ENCODE measurements at regions not wholly inside any gene's neighbourhood (a gene's known extent, or its start where the extent isn't known, plus 50 kb on each side); places are given as distances from the start of the nearest gene placed in this dataset.

- no peak for TF ChIP-seq EZH2 (IDR thresholded peaks at IDR 0.05; ENCODE audit: borderline replicate concordance, low read length)
- no peak for TF ChIP-seq CTCF (IDR thresholded peaks at IDR 0.05; ENCODE audit: low read length)
- Histone ChIP-seq H3K27me3 (ENCODE audit: insufficient read depth, low read length) (no peaks in the 10 kb centered on the region), H3K9me2 (ENCODE audit: low read depth, low read length) (no peaks in the 10 kb centered on the region), H3F3A (ENCODE audit: insufficient read depth, low read length) (no peaks in the 10 kb centered on the region), H3K4me2 (ENCODE audit: low read length) (no peak overlapping the region), H3K27ac (ENCODE audit: low read depth, low read length, poor library complexity, severe bottlenecking) (no peak overlapping the region), H3K9ac (ENCODE audit: low read length) (no peak overlapping the region), H3K36me3 (ENCODE audit: insufficient read depth, low read length) (no peaks in the 10 kb centered on the region), H4K20me1 (ENCODE audit: insufficient read depth, low read length) (no peaks in the 10 kb centered on the region), H3K79me2 (ENCODE audit: insufficient read depth, low read length) (no peaks in the 10 kb centered on the region), H3K9me3 (ENCODE audit: low read length) (no peaks in the 10 kb centered on the region), H2AFZ (ENCODE audit: low read length) (no peak overlapping the region), H3K4me1 (ENCODE audit: insufficient read depth, low read length, severe bottlenecking) (no peaks in the 10 kb centered on the region), H3K4me3 (ENCODE audit: low read depth, low read length, poor library complexity, severe bottlenecking) (no peak overlapping the region)
Measured at GRCh38 chr13:22175241-22175640, 504.4 kb downstream of the FGF9 start.

GRCh38 chr13:22175815-22176214 is 504.9 kb downstream of the FGF9 start:
- H2AFZ ChIP-seq (ENCODE audit: low read length), result no peak overlapping the region
- no peaks in the 10 kb centered on the region for H3K79me2 ChIP-seq (ENCODE audit: insufficient read depth, low read length)
- no peaks in the 10 kb centered on the region for H3K9me2 ChIP-seq (ENCODE audit: low read depth, low read length)
- no peak overlapping the region for H3K27ac ChIP-seq (ENCODE audit: low read depth, low read length, poor library complexity, severe bottlenecking)
- H3K4me1 ChIP-seq (ENCODE audit: insufficient read depth, low read length, severe bottlenecking), result no peaks in the 10 kb centered on the region
- no peaks in the 10 kb centered on the region for H3K9me3 ChIP-seq (ENCODE audit: low read length)
- no peak for TF ChIP-seq CTCF (IDR thresholded peaks at IDR 0.05; ENCODE audit: low read length)
- no peak for TF ChIP-seq EZH2 (IDR thresholded peaks at IDR 0.05; ENCODE audit: borderline replicate concordance, low read length)
- H3K9ac ChIP-seq (ENCODE audit: low read length), result no peak overlapping the region
- H3K4me2 ChIP-seq (ENCODE audit: low read length), result no peak overlapping the region
- H3F3A ChIP-seq (ENCODE audit: insufficient read depth, low read length), result no peaks in the 10 kb centered on the region
- no peaks in the 10 kb centered on the region for H4K20me1 ChIP-seq (ENCODE audit: insufficient read depth, low read length)
- H3K27me3 ChIP-seq (ENCODE audit: insufficient read depth, low read length), result no peaks in the 10 kb centered on the region
- H3K36me3 ChIP-seq (ENCODE audit: insufficient read depth, low read length), result no peaks in the 10 kb centered on the region
- H3K4me3 ChIP-seq (ENCODE audit: low read depth, low read length, poor library complexity, severe bottlenecking), result no peak overlapping the region

GRCh38 chr13:22176968-22177520 is 506.2 kb downstream of the FGF9 start:
- no peak overlapping the region for H3K9ac ChIP-seq (ENCODE audit: low read length)
- no peak overlapping the region for H3K27ac ChIP-seq (ENCODE audit: low read depth, low read length, poor library complexity, severe bottlenecking)
- no peaks in the 10 kb centered on the region for H3K9me3 ChIP-seq (ENCODE audit: low read length)
- no peak overlapping the region for H3K4me2 ChIP-seq (ENCODE audit: low read length)
- no peaks in the 10 kb centered on the region for H3K36me3 ChIP-seq (ENCODE audit: insufficient read depth, low read length)
- no peak overlapping the region for H3K4me3 ChIP-seq (ENCODE audit: low read depth, low read length, poor library complexity, severe bottlenecking)
- no peak overlapping the region for H2AFZ ChIP-seq (ENCODE audit: low read length)
- H3K9me2 ChIP-seq (ENCODE audit: low read depth, low read length), result no peaks in the 10 kb centered on the region
- H3F3A ChIP-seq (ENCODE audit: insufficient read depth, low read length), result no peaks in the 10 kb centered on the region
- TF ChIP-seq EZH2 (IDR thresholded peaks at IDR 0.05; ENCODE audit: borderline replicate concordance, low read length), result no peak
- no peak for TF ChIP-seq CTCF (IDR thresholded peaks at IDR 0.05; ENCODE audit: low read length)
- no peaks in the 10 kb centered on the region for H4K20me1 ChIP-seq (ENCODE audit: insufficient read depth, low read length)
- H3K27me3 ChIP-seq (ENCODE audit: insufficient read depth, low read length), result no peaks in the 10 kb centered on the region
- no peaks in the 10 kb centered on the region for H3K4me1 ChIP-seq (ENCODE audit: insufficient read depth, low read length, severe bottlenecking)
- H3K79me2 ChIP-seq (ENCODE audit: insufficient read depth, low read length), result no peaks in the 10 kb centered on the region
